ENCODE measurements at regions not wholly inside any gene's neighbourhood (a gene's known extent, or its start where the extent isn't known, plus 50 kb on each side); places are given as distances from the start of the nearest gene placed in this dataset.
"Not testable (repeated sequence)": the region's sequence is repeated elsewhere in the genome, so short reads cannot be mapped to it uniquely, and the experiment has no call there.

DNA sequence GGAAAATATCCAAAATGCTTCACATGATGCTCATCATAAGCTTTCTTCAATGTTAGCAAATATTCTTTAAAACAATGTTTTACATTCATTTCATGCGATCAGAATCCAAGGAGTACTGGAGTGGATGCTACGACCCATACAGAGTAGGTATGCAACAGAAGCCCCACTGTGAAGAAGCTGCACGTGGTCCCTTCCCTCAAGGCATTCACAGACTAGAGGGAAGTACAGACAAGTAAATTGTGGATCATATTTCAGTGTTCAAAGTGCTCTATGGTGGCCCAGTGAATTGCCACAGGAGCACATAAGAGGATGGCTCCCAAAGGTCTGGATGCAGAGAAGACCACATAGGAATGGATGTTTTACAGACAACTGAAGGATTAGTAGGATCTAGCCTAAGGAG is 789.9 kb downstream of the IGSF11 start:
- DNase-seq = no peak

DNA sequence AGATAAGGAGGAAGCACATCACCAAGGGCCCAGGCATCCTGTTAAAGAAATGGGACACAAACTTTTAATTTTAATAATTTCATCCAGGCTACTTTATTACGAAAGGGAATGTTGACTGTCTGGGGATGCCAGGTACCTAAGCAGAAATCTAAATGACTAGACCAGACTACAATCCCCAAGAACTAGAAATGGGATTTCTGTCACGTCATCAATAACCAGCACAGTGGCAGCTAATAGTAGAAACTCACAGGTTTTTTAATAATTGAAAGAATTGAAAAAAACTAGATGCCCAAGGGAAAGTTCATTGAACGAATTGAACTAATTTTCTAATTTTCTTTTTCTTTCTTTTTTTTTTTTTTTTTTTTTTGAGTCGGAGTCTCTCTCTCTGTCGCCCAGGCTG is 789.3 kb downstream of the IGSF11 start:
- DNase-seq = no peak

DNA sequence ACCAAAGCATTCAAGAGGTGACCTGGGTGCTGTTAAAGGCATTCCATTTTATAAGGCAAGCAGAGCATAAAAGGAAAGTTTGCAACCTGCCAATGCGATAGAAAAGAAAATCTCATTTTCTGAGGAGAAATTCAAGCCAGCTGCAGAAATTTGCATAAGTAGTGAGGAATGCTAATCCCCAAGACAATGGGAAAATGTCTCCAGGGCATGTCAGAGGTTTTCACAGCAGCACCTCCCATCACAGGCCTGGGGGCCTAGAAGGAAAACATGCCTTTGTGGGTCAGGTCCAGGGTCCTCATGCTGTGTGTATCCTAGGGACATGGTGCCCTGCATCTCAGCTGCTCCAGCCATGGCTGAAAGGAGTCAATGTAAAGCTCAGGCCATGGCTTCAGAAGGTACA is 775.8 kb downstream of the IGSF11 start:
- DNase-seq = not testable (repeated sequence)

DNA sequence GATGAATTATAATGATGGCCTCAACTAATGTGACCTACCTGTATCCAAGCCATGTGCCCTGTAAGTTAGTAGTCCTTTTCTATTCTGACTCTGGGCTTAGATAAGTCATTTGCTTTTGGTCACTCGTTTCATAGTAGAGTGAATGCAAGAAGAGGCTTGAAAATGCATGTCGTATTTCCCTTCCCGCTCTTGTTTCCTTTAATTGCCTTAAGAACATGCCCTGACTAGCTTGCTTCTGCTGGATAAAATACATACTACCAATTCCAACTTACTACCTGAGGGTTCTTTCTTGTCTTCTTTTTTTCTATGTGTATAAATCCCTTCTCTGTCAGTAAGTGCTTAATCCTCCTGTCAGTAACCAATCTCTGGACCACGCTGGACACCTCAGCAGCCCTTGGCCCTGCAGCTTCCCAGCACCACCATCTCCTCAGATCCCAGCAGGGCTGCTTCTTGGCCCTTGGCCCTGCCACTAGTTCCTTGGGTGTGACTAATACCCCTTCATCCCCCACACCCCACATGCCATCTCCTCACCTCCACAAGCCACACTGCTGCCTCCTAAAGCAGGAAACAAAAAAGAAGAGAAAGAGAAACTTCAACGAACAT is 771.7 kb downstream of the IGSF11 start:
- DNase-seq = no peak

DNA sequence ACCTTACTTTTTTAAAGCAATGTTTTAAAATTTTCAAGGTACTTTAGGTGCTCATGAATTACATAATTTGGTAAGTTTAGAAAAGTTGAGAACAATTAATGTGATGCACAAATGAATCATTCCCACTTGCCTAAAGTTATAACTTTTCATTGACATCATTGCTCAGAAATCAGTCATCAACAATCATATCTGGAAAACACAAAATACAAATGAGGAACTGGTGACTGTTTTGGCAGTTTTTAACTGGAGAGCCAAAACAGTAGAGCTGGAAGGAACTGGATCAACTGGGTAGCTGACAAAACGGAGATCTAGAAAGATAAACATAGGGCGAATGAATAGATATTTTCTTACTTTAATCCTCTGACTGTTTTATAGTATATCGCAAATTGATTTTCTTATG is 767.1 kb downstream of the IGSF11 start:
- no peak for DNase-seq

DNA sequence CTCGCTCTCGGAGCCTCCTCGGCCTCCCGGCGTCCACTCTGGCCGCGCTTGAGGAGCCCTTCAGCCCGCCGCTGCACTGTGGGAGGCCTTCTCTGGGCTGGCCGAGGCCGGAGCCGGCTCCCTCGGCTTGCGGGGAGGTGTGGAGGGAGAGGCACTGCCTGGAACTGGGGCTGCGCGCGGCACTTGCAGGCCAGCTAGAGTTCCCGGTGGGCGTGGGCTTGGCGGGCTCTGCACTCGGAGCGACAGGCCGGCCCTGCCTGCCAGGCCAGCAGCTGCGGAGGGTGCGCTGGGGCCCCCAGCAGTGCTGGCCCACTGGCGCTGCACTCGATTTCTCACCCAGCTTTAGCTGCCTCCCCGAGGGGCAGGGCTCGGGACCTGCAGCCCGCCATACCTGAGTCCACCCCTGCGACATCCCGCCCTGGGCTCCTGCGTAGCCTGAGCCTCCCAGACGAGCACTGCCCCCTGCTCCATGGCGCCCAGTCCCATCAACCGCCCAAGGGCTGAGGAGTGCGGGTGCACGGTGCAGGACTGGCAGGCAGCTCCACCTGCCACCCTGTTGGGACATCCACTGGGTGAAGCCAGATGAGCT is 765.0 kb downstream of the IGSF11 start:
- no peak for DNase-seq

DNA sequence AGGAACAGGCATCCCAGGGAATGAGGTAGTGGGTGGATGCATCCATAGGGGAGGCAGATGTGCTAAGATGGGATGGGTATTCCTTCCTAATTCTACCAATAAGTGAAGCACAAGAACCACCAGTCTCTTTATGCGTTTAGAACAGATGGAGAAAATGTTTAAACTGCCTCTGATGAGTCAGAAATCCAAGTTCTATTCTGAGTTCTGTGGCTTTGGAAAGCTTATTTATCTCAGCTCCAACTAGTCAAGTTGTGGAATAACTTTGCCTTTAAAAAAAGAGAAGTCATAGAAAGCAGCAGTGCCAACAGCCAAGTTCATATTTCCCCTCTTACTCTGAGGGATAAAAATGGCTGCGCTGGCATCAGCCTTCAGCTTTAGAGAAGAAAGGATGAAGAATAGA is 761.7 kb downstream of the IGSF11 start:
- no peak for DNase-seq

DNA sequence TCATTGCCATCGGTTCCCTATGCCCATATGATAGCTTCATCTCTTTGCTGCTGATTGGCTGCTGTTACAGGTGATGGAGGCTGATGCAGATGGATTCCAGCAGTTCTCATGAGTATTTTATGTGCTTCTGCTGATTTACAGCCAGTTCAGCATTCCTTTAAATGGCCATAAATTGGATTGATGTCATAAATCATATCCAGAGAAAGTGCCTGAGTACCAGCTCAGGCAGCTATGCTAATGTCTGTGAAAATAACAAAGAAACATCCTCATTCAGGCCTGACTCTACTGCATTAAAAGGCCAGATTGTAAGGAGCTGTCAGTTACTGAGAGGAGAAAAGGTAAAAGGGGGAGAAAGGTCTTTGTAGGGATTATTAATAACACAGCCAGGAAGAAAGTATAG is 756.8 kb downstream of the IGSF11 start:
- no peak for DNase-seq

DNA sequence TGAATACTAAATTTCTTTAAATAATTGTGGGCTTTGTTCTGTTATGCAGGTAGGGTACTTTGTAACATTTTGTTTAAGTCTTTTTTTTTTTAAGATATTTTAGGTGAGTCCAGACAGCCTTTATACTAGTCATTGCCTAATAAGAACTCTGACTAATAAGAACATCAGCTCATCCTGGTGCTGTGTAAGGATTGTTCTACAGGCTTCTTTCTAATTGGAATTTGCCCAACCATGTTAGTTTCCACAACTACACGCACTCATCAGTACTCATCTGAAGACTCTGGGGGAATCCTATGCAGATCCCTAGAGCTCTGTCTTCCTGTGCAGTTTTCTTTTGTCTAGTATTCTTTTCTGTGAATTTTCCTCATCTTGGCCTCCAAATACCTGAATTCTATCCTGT is 741.8 kb downstream of the IGSF11 start:
- no peak for DNase-seq

DNA sequence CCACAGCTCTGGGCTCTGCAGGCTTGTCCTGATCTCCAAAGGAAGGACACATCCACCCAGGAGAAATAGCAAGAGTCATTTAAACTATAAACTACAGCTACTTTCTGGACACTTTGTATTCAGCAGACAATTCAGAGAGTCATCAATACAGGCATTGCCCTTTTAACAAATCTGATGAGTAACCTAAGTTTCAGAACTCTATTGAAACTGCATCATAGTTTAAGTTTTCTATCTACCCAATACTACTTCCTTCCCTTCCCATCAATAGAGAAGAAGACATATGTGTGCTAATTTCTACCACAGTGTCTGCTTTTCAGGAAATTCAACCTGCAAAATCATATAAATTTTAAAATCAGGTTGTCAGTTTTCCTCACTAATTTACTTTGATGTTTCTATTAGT is 736.5 kb downstream of the IGSF11 start:
- no peak for DNase-seq

DNA sequence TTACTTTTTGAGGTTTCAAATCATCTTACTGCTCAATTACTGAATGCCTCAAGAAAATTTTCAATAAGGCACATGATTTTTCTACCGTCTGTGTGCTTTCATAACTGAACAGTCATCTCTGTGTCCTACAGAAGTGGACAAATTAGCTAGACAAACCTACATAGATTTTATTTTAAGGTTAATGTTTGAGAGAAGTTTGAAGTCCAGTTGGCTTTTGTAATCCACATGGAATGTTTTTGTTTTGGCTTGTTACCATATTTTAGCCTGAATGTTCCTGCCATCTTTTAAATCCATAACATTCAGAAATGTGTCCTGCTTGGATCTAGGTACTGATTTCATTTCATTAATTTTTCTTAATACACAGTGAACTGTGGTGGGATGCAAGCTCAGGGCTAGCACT is 730.1 kb downstream of the IGSF11 start:
- DNase-seq = no peak

DNA sequence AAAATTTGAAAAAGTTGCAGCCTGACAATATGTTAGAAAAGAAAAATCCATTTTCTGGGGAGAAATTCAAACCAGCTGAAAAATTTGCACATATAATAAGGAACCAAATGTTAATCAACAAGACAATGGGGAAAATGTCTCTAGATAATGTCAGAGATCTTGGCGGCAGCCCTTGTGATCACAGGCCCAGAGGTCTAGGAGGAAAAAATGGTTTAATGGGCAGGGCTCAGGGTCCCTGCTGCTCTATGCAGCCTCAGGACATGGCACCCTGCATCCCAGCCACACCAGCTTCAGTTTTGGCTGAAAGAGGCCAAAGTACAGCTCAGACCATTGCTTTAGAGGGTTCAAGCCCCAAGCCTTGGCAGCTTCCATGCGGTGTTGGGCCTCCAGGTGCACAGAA is 701.9 kb downstream of the IGSF11 start:
- no peak for DNase-seq

DNA sequence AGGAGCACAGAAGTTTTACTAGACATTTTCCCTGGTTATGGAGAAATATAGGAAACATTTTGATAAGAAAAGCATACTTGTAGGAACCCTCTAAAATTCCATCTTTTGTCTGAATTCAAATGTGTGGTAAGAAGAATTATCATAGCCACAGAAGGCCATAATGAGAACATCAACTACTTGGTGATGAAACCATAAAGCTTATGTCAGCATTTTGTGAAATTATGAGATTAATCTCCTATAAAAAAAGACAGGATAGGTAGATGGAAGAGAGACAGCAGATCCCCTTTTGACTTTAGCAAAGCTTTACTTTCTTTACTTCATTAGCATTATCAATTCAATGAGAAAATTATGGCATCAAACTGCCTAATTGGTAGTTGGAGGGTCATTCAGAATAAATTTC is 697.0 kb downstream of the IGSF11 start:
- no peak for DNase-seq

DNA sequence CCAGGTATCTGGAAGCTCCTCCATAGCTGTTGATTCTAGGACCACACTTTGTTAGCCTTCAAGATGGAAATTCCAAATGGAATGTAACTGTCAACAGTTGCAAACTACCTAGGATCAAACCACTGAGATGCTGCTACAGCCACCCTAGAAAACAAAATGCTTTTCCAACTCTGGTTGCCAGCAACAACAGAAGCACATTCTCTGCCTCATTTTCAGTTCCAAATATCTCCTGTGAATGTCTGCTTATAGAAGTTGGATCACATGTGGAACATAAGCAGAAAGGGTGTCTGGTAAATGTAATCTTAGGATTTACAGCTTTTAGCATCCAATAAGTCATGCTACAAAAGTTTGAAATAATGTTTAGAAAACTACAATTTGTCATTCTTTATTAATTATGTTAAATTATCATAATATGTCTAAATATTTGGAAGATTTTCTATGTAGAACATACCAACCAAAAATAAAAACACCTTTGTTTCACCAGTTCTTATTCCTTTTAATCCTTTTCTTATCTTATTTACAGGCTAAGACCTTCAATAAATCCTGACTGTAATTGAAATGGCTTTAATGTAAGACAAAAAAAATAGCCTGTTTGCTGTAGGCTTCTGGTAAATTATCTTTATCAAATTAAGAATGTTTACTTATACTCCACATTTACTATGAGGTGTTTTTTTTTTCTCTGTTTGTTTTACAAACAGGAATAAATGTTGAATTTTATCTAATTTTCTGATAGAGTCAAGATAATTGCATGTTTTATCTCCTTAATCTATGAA is 687.1 kb downstream of the IGSF11 start:
- no peak for DNase-seq

DNA sequence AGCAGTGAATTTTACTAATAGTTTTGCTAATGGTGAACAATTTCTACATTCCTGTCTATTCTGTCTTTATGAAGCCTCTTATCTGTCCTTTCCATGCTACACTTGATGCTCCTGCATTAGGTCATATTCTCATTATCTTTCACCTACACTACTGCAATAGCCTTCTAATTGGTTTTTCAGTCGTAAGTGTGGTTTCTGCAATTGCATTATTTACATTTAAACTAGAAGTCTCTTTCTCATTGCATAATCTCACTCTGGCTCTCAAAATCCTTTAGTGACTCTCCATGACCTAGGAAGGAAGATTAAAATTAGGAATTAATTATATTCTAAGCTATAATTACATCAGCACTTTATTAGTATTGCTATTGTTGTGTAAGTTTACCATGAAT is 686.5 kb downstream of the IGSF11 start:
- DNase-seq = no peak

DNA sequence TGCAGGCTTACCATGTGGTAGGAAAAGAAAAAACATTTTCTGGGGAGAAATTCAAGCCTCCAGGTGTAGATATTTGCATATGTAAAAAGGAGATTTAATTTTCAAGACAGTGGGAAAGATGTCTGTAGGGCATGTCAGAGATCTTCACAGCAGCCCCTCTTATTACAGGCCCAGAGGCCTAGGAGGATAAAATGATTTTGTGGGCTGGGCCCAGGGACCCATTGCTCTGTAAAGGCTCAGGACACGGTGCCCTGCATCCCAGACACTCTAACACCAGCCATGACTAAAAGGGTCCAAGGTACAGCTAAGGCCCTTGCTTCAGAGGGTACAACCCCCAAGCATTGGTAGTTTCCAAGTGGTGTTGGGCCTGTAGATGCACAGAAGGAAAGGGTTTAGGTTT is 680.1 kb downstream of the IGSF11 start:
- no peak for DNase-seq

DNA sequence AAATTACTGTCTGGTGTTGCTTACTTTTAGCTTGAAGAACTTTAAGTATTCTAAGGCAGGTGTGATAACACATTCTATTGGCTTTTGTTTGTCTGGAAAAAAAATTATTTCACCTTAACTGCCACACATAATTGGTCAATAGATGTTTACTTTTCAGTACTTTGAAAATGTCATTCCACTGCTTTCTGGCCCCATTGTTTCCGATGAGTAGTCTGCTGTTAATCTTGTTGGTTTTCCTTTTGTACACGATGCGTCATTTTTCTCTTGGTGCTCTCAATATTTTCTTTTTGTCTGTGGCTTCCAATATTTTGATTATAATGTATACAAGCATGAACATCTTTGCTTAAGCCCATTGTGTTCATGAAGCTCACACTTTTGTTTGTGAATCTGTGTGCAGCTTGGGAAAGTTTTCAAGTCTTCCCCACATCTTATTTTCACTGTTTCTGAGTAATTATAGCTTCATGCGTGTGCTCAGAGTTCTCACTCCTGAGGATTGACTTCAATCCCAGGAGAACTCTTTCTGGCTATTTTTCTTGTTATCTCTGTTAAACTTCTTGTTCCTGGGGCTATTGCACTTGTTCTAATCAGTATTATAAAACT is 664.7 kb downstream of the IGSF11 start:
- DNase-seq = no peak

DNA sequence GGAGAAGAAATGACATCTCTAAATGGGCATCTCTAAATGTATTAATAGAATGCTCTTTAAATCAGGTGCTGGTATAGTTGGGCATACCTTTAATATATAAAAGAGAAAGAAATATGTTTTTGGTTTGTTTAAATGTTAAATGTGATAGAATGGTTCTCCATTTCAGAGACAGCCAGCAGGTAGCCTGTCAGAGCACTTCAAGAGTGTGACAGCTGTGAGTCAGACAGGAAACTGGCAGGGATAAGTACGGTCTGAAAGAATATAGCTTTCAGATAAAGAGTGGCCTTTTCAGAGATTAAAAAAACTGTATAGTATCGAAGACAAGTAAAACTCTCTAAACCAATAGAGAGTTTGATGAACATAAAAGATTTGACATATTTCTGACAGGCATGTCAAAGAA is 654.1 kb downstream of the IGSF11 start:
- DNase-seq = no peak

DNA sequence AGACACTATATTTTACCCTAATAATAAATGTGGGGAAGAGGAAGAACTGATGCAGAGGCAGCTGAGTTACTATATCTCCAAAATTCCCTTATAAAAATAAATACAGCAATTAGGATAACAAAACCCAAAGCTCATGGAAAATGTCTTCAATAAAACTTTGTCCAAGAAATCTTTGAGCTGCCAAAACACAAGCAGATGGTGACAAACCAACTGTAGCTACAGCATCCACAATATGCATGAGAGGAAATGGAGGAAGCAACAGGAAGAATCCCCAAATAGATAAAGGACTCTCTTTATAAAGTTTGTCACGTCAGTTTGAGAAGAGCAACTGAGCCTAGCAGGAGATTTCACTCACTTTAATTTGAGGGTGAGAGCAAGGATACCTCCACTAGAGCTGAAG is 638.2 kb downstream of the IGSF11 start:
- DNase-seq = no peak

DNA sequence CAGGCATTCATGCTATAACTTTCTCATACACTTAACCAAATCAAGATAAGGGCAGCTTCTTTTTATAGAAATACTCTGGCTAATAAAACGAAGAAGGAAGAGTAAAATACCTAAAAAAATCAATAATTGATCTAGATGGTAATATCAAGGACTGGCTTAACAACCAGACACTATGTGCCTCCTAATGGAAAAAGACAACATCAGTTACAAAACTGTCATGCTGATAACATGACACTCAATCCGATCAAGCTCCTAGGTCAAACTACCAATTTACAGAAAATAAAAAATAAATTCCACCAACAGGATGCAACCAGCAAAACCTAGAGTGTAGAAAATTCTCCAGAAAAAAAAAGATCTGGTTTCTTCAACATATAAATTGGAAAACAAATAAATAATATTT is 634.6 kb downstream of the IGSF11 start:
- DNase-seq = no peak

DNA sequence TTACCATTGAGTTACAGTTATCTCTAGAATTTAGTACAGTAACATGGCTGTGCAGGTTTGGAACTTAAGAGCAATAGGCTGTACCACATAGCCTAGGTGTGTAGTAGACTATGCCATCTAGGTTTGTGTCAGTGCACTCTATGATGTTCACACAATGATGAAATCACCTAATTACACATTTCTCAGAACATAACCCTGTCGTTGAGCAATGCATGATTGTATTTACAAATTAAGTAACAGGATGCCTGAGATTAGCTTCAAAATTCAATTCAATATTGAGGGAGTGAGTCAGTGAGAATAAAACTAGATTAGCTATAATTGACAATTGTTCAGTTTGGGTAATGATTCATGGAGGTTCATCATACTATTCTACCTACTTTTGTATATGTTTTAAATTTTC is 633.8 kb downstream of the IGSF11 start:
- no peak for DNase-seq

DNA sequence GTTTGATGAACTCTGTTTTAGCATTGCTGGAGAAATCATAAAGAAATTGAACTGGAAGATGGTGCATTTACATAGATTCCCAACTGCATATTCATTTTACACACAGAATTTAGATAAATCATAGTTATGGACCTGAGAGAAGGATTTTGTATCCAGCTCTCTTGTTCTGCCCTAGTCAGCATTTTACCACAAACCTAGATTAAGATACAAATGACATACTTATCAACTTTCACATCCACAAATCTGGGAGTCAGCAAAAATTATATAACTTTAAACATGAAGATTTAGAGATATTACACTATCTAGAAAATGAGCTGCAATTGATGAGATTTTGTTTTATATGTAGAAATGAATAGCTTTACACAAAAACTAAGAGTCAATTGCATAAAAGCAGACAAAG is 632.8 kb downstream of the IGSF11 start:
- DNase-seq = no peak

DNA sequence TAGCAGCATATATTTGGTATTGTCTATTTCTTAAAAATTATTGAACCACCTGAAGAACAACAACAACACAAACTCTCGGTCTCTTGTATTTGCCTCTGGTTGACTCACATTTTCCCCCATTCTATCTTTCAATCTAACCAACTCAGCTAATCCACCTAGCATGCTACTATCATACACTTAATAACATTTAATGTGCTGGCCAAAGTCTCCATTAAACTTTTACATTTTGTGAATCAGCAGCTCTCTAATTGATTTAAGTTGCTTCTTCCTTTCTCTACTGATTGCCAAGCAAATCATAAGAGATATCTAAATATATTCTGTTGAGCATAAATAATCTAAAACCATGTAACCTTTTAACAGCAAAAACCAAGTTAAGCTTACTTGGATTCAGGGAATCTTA is 631.7 kb downstream of the IGSF11 start:
- DNase-seq = no peak

DNA sequence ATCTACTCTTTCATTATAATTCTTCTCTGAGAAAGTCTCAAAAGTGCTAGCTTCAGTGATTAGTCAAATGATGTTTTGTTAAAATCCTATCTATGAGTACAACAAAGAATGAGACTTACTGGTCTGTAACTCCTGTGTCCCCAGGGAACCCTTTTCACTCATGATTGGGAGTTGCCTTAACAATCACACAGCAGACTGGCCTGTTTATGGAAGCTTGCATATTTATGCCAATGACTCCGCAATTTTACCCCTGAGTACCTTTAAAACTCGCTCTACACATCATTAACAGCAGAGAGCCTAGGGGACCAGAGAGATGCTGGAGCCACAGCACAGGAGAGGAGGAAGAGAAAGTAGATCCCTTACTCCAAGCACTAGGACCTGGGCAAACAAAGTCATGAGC is 628.1 kb downstream of the IGSF11 start:
- DNase-seq = no peak
